Hepatocyte (in vitro differentiated cells): ENCODE measurements at regions not wholly inside any gene's neighbourhood (a gene's known extent, or its start where the extent isn't known, plus 50 kb on each side); places are given as distances from the start of the nearest gene placed in this dataset.
"Not testable (repeated sequence)": the region's sequence is repeated elsewhere in the genome, so short reads cannot be mapped to it uniquely, and the experiment has no call there.

Source experiments
- CTCF ChIP-seq: fragments of 200-600 bp; sonication (generic); IDR thresholded peaks from 2 replicates; pipeline ENCODE4 v1.5.1; 2016; ENCODE audit warnings: antibody characterized with exemption, mild to moderate bottlenecking; ENCODE audit not compliant: poor library complexity
- EZH2 ChIP-seq: fragments of 200-600 bp; sonication (generic); IDR thresholded peaks from 2 replicates; pipeline ENCODE4 v1.6.1; 2016; ENCODE audit warnings: antibody characterized with exemption, mild to moderate bottlenecking, borderline replicate concordance

GRCh38 chr22:35487623-35488022 lies 53.0 kb upstream of the RASD2 start:
- TF ChIP-seq CTCF, EZH2: not testable (repeated sequence)
